Head of caudate nucleus (tissue), 42 donors: ENCODE measurements at regions not wholly inside any gene's neighbourhood (a gene's known extent, or its start where the extent isn't known, plus 50 kb on each side); places are given as distances from the start of the nearest gene placed in this dataset.

Experiments
- DNase-seq, 42 donors: peaks; one replicate each; pipeline versions ENCODE4 v3.0.0 to v3.0.0-alpha.2; 2020 to 2021; ENCODE audit warnings: mixed read lengths in 7 of 42
- intact Hi-C: fragments of 100-400 bp; cut with DNase I; formaldehyde crosslinking; loops from one replicate; pipeline ENCODE4 v1.15.0; 2022

- no peak for DNase-seq
- intact Hi-C loops, result no loop called here
Measured at GRCh38 chr6:94300424-94301144, 881.2 kb upstream of the EPHA7 start.

GRCh38 chr6:94289131-94289530 lies 869.8 kb upstream of the EPHA7 start:
- no peak for DNase-seq
- intact Hi-C loops, result no loop called here

- intact Hi-C loops, result no loop called here
- DNase-seq, result no peak
Measured at GRCh38 chr6:94278146-94278545, 858.8 kb upstream of the EPHA7 start.

DNA sequence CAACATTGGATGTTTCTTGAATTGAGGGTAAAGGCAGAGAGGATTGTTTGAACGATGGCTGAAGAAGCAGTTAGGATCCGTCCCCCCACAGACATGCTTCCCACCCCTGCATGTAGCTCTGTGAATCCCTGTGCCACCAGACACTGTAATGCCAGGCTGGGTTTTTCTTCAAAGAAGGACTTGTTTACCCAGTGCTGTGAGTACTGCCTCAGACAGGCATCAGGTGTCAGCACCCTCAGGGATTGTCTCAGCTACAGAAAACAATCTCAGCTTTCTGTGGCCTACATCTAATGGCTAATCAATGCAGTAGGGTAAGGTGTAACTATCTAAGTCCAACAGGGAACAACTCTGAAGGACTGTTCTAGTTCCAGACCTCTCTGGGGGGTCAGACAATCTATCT lies 853.0 kb upstream of the EPHA7 start:
- intact Hi-C loops, result no loop called here

DNA sequence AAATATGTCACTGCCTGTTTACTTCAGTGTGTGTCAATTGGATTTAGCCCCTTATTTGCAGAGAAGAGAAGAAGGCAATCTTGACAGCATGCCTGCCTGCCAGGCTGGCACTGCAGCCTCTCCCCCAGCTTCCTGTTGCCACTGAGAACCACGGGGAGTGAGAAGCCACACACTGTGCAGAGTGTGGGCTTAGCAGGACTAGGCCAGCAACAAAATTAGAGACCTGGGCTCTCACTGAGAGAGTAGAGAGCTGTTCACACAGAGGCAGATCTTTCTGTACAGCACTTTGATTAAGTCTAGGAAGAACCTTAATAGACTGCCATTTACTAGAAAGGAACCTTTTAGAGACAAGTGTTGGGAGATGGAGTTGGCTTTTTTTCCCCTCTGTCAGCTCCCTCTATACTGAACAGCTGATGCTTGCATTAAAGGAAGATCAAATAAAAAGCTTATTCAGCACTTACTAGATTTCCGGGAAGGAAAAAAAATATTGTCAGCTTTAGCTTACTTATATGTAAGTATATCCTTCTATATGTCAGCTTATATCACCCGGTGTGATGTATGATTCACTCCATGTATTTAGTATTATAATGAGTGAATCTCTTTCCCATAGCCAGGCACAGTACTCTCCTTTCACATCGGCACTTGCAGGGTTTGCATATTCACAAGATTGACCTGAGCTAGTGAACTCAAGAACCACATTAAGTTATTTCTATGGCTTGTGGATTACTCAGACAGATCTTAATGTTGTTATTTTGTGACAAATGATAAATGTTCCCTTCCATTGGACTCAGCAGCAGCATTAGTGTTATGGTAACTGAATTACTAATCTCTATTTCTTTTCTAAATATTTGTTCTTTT lies 851.0 kb upstream of the EPHA7 start:
- intact Hi-C loops, result no loop called here

More for the DNA sequence above, 853.0 kb upstream of the EPHA7 start:
- DNase-seq, result no peak

DNA sequence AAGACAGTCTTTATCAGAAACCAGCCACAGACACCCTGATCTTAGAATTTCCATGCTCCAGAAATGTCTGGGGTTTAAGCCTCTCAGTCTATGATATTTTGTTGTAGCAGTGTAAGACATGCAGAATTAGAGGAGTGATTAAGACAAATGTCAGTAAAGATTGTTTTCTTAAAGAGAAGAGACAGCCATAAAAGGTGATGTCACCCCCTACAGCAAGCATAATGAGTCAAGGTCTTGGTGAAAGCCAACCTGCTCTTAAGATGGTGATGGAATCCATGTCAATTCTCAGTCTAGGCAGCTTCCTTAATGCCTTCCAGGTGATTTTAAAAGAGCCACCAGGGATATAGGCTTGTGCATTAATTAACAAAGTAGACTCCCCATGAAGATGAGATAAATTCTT lies 849.9 kb upstream of the EPHA7 start:
- DNase-seq, result no peak
- intact Hi-C loops, result no loop called here

More for the DNA sequence above, 851.0 kb upstream of the EPHA7 start:
- DNase-seq, result peak in 8 of 42 donors; percentile 2 to 22 (median 10)

DNA sequence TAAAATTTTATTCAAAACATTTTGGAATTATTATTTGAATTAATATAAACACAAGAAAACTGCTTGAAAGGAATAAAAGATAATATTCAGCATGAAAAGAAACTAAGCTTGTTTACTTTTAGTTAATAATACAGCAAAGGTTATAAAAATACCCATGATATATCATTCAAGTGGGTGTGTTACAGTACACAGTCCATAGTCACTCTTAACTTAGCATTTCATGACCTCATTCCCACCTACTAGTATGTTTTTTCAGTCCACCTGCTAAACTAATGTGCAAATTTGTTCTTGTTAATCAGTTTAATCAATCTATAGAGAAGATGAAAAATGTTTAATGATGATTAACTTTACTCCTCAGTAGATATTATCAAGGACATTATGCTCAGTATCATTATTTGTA lies 841.4 kb upstream of the EPHA7 start:
- DNase-seq, result no peak
- intact Hi-C loops, result no loop called here

DNA sequence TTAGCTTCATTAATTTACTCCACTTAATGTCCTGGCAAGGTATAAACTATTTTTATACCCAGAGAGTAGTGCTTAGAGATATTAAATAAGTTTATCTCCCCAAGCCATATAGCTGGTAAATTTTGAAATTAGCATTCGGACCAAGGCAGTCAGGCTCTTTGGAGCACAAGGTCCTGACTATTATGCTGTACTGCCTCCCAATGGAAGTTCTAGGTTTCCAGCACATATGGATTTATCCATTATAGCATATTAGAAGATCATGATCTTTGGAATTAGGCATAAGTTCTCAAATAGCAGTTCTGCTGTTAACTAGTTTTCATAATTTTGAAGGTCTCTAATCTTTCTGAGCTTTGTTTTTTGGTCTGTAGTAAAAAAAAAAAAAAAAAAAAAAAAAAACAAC lies 835.3 kb upstream of the EPHA7 start:
- intact Hi-C loops, result no loop called here
- peak in 12 of 42 donors; percentile 2 to 41 (median 13) for DNase-seq

- no peak for DNase-seq
- intact Hi-C loops, result no loop called here
Measured at GRCh38 chr6:94251878-94252277, 832.5 kb upstream of the EPHA7 start.

DNA sequence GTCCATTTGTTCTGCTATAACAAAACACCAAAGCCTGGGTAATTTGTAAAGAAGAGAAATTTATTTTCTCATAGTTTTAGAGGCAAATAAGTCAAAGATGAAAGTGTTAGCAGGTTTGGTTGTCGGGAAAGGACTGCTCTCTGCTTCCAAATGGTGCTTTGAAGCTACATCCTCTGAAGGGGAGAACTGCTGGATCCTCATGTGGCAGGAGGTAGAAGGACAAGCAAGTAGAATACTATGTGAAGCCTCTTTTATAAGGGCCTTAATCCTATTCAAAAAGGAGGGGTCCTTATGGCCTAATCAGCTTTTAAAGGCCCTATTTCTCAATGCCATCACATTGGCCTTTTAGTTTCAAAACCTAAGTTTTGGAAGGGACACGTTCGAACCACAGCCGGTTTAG lies 826.0 kb upstream of the EPHA7 start:
- intact Hi-C loops, result no loop called here
- DNase-seq, result no peak

DNA sequence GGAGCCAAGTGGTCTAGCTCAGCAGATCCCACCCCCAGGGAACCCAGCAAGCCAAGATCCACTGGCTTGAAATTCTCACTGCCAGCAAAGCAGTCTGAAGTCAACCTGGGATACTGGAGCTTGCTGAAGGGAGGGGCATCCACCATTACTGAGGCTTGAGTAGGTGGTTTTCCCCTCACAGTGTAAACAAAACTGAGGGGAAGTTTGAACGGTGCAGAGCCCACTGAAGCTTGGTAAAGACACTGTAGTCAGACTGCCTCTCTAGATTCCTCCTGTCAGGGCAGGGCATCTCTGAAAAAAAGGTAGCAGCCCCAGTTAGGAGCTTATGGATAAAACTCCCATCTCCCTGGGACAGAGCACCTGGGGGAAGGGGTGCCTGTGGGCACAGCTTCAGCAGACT lies 819.5 kb upstream of the EPHA7 start:
- no peak for DNase-seq
- intact Hi-C loops, result no loop called here

DNA sequence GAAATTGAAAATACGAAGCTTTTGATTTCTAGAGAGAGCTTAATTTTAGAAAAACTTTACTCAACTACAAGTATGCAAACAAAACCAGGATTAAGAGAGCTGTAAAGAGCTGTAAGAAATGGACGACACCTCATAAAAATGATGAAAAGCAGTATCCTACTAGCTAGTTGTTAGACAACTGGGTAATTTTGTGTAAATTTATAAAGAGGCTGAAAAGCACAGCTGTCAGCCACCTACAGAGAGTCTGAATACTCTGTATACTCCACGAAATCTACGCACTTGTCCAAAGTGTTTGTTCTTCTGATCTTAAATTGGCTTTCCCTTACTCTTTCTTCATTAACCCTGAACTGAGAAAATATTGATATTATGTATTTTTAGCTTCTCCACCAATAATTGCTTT lies 808.4 kb upstream of the EPHA7 start:
- DNase-seq, result no peak
- intact Hi-C loops, result no loop called here

DNA sequence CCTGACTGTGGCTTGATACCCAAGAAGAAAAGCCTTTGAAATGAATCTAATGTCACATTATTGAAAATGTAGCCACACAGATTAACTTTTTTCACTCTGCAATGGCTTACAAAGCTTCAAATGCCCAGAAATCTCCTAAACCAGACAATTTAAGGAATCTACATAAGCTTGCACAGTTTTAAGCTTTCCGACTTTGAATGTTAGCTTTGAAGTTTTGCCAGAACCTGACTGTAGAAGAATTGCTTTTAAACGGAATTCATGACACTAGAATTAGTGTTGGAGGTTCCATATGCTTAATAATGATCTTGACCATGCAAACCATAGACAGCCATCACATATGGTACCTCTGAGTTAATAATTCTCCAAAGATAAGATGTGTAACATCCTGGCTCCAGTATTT lies 798.5 kb upstream of the EPHA7 start:
- intact Hi-C loops, result no loop called here
- DNase-seq, result no peak

DNA sequence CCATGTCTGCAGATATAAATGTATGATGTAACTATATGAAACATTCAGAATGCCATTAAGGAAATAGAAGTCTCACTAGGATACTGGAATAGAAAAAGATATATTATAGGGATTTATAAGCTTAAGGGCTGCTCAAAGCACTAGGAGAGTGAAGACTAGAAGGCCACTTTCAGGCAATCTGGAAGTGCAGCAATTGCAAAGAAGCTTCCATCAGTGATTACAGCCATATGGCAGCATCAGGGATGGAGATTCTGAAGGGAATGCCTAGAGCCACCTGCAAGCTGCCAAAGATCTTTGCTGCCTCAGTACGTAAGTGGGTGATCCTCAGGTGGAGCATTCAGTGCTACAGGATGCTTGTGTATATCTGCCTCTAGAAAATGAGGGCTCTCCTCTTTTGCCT lies 796.2 kb upstream of the EPHA7 start:
- DNase-seq, result no peak

GRCh38 chr6:94213226-94213625 lies 793.9 kb upstream of the EPHA7 start:
- intact Hi-C loops, result no loop called here
- DNase-seq, result no peak

More for the DNA sequence above, 796.2 kb upstream of the EPHA7 start:
- intact Hi-C loops, result no loop called here

- intact Hi-C loops, result no loop called here
- no peak for DNase-seq
Measured at GRCh38 chr6:94196891-94197290, 777.5 kb upstream of the EPHA7 start.

GRCh38 chr6:94190030-94190429 lies 770.7 kb upstream of the EPHA7 start:
- DNase-seq, result no peak
- intact Hi-C loops, result no loop called here

DNA sequence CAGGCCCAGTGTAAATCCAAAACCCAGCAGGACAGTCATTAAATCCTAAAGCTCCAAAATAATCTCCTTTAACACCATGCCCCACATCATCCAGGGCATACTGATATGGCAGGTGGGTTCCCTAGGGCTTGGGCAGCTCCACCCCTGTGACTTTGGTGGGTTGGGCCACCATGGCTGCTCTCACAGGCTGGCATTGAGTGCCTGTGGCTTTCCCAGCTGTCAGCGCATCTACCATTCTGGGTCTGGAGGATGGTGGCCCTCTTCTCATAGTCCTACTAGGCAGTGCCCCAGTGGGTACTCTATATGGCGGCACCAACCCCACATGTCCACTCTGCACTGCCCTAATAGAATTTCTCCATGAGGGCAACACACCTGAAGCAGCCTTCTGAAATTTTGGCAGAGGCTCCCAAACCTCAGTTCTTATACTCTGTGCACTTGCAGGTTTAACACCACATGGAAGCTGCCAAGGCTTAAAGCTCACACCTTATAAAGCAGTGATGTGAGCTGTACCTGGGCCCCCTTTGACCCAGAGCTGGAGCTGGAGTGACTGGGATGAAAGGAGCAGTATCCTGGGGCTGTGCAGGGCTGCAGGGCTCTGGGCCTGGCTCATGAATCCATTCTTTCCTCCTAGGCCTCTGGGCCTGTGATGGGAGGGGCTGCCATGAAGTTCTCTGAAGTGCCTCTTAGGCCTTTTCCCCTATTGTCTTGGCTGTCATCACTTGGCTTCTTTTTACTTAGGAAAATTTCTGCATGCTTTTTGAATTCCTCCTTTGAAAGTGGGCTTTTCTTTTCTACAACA lies 765.5 kb upstream of the EPHA7 start:
- no peak for DNase-seq
- intact Hi-C loops, result no loop called here

DNA sequence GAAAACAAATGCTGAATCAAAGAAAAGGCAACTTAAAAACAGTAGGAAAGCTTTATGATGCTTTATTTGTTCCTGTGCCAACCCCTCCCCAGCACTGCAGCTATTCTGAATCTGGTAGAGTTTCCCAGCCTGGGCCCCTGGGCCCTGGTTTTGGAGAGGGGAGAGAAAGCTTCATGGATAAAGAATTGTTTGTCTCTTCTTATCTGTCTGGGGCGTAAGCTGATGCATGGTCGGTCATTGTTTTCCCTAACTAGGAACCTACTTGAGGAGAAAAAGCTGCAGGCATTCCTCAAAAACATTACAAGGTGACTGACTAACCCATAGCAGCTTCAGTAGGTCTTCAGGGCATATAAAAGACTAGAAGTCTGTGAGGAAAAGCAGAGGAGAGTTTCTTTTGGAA lies 758.1 kb upstream of the EPHA7 start:
- DNase-seq, result no peak
- intact Hi-C loops, result no loop called here

- intact Hi-C loops, result no loop called here
- no peak for DNase-seq
Measured at GRCh38 chr6:94175465-94175864, 756.1 kb upstream of the EPHA7 start.
